Skeletal muscle satellite cell (primary cell): ENCODE measurements at regions not wholly inside any gene's neighbourhood (a gene's known extent, or its start where the extent isn't known, plus 50 kb on each side); places are given as distances from the start of the nearest gene placed in this dataset.

Experiments used
- H3K27me3 ChIP-seq: 2 replicates; pipeline ENCODE4 v1.7.0; 2013; ENCODE audit warnings: low read length; ENCODE audit not compliant: control insufficient read depth, insufficient read depth
- H3K36me3 ChIP-seq: 2 replicates; pipeline ENCODE4 v1.7.0; 2013; ENCODE audit warnings: mild to moderate bottlenecking, control low read depth, low read length; ENCODE audit not compliant: insufficient read depth
- H3K4me1 ChIP-seq: 2 replicates; pipeline ENCODE4 v1.7.0; 2013; ENCODE audit warnings: low read length; ENCODE audit not compliant: control insufficient read depth, insufficient read depth
- H3K4me2 ChIP-seq: 2 replicates; pipeline ENCODE4 v1.7.0; 2013; ENCODE audit warnings: mild to moderate bottlenecking, low read length
- H3K4me3 ChIP-seq: 2 replicates; pipeline ENCODE4 v1.7.0; 2013; ENCODE audit warnings: low read length
- H3K9ac ChIP-seq: 2 replicates; pipeline ENCODE4 v1.7.0; 2013; ENCODE audit warnings: mild to moderate bottlenecking, low read depth, low read length, moderate library complexity
- H3K9me3 ChIP-seq: replicated peaks from 2 replicates; pipeline ENCODE4 v1.7.0; 2013; ENCODE audit warnings: mild to moderate bottlenecking, control low read depth, low read length

GRCh38 chr9:16930578-16930977 is 60.1 kb upstream of the BNC2 start:
- Histone ChIP-seq H3K36me3 (no peaks in the 10 kb centered on the region), H3K9me3 (no peaks in the 10 kb centered on the region), H3K4me2 (no peak overlapping the region), H3K4me1 (peaks cover 6% of the 10 kb centered on the region), H3K9ac (no peak overlapping the region), H3K27me3 (no peaks in the 10 kb centered on the region), H3K4me3 (no peak overlapping the region)

- Histone ChIP-seq H3K27me3 (no peaks in the 10 kb centered on the region), H3K4me2 (no peak overlapping the region), H3K36me3 (no peaks in the 10 kb centered on the region), H3K4me3 (no peak overlapping the region), H3K9me3 (no peaks in the 10 kb centered on the region), H3K4me1 (peaks cover 8% of the 10 kb centered on the region), H3K9ac (no peak overlapping the region)
Measured at GRCh38 chr9:16928179-16928945, 57.9 kb upstream of the BNC2 start.

GRCh38 chr9:16925426-16925825 is 55.0 kb upstream of the BNC2 start:
- Histone ChIP-seq H3K9me3 (no peaks in the 10 kb centered on the region), H3K4me1 (peaks cover 18% of the 10 kb centered on the region), H3K9ac (no peak overlapping the region), H3K4me2 (no peak overlapping the region), H3K27me3 (no peaks in the 10 kb centered on the region), H3K4me3 (no peak overlapping the region), H3K36me3 (no peaks in the 10 kb centered on the region)

- H3K4me1 ChIP-seq: peaks cover 18% of the 10 kb centered on the region
- no peak overlapping the region for H3K4me2 ChIP-seq
- no peaks in the 10 kb centered on the region for H3K9me3 ChIP-seq
- no peaks in the 10 kb centered on the region for H3K27me3 ChIP-seq
- H3K9ac ChIP-seq: no peak overlapping the region
- H3K36me3 ChIP-seq: no peaks in the 10 kb centered on the region
- no peak overlapping the region for H3K4me3 ChIP-seq
Measured at GRCh38 chr9:16924311-16924915, 53.9 kb upstream of the BNC2 start.

- H3K4me2 ChIP-seq: peak overlapping the region; percentile 25
- H3K27me3 ChIP-seq: no peaks in the 10 kb centered on the region
- H3K36me3 ChIP-seq: no peaks in the 10 kb centered on the region
- no peak overlapping the region for H3K4me3 ChIP-seq
- no peaks in the 10 kb centered on the region for H3K9me3 ChIP-seq
- H3K9ac ChIP-seq: no peak overlapping the region
- H3K4me1 ChIP-seq: peaks cover 12% of the 10 kb centered on the region
Measured at GRCh38 chr9:16921855-16922254, 51.4 kb upstream of the BNC2 start.
